GM19043 (cell line): ENCODE measurements at regions not wholly inside any gene's neighbourhood (a gene's known extent, or its start where the extent isn't known, plus 50 kb on each side); places are given as distances from the start of the nearest gene placed in this dataset.

Experiments used
- ATAC-seq: cut with Tn5 transposase; IDR thresholded peaks from one replicate; pipeline ENCODE4 v1.9.1; 2021; ENCODE audit warnings: low read depth; ENCODE audit not compliant: unreplicated experiment

- no peak for ATAC-seq
These were observed 183.1 kb downstream of the GPAM start for GRCh38 chr10:112000466-112000865.

- no peak for ATAC-seq
These were observed 181.4 kb downstream of the GPAM start for GRCh38 chr10:112002206-112002605.

- ATAC-seq: no peak
These were observed 179.5 kb downstream of the GPAM start for GRCh38 chr10:112004075-112004474.

- ATAC-seq: no peak
These were observed 178.5 kb downstream of the GPAM start for GRCh38 chr10:112005044-112005443.

GRCh38 chr10:112006407-112006806, 177.2 kb downstream of the GPAM start:
- no peak for ATAC-seq

- ATAC-seq: no peak
These were observed 176.7 kb downstream of the GPAM start for GRCh38 chr10:112006831-112007230.

GRCh38 chr10:112022196-112022595, 161.4 kb downstream of the GPAM start:
- ATAC-seq: no peak

GRCh38 chr10:112024079-112024478, 159.5 kb downstream of the GPAM start:
- ATAC-seq: no peak

GRCh38 chr10:112025228-112025627, 158.3 kb downstream of the GPAM start:
- no peak for ATAC-seq

- no peak for ATAC-seq
These were observed 157.1 kb downstream of the GPAM start for GRCh38 chr10:112026438-112026837.

- ATAC-seq: no peak
These were observed 155.8 kb downstream of the GPAM start for GRCh38 chr10:112027731-112028280.

- no peak for ATAC-seq
These were observed 153.1 kb downstream of the GPAM start for GRCh38 chr10:112030431-112030830.

GRCh38 chr10:112039823-112040222, 143.7 kb downstream of the GPAM start:
- ATAC-seq: no peak

GRCh38 chr10:112040696-112041095, 142.9 kb downstream of the GPAM start:
- no peak for ATAC-seq

- no peak for ATAC-seq
These were observed 137.6 kb downstream of the GPAM start for GRCh38 chr10:112045938-112046337.

GRCh38 chr10:112047674-112048073, 135.9 kb downstream of the GPAM start:
- no peak for ATAC-seq

- no peak for ATAC-seq
These were observed 131.4 kb downstream of the GPAM start for GRCh38 chr10:112052166-112052565.

- ATAC-seq: no peak
These were observed 129.7 kb downstream of the GPAM start for GRCh38 chr10:112053895-112054294.

- ATAC-seq: no peak
These were observed 129.0 kb downstream of the GPAM start for GRCh38 chr10:112054516-112054915.

- no peak for ATAC-seq
These were observed 126.5 kb downstream of the GPAM start for GRCh38 chr10:112057072-112057471.

GRCh38 chr10:112059220-112059619, 124.3 kb downstream of the GPAM start:
- ATAC-seq: no peak

- no peak for ATAC-seq
These were observed 111.9 kb downstream of the GPAM start for GRCh38 chr10:112071596-112072133.

GRCh38 chr10:112078003-112078402, 105.6 kb downstream of the GPAM start:
- no peak for ATAC-seq
